SU-DHL-6 (cell line): ENCODE measurements at regions not wholly inside any gene's neighbourhood (a gene's known extent, or its start where the extent isn't known, plus 50 kb on each side); places are given as distances from the start of the nearest gene placed in this dataset.

Experiments used
- H2AFZ ChIP-seq: fragments of 200-600 bp; sonication (generic); 2 replicates; pipeline ENCODE4 v1.6.1; 2014; ENCODE audit warnings: low read depth, mild to moderate bottlenecking, moderate library complexity, mixed read lengths, antibody characterized with exemption, low read length; ENCODE audit not compliant: severe bottlenecking
- H3F3A ChIP-seq: fragments of 200-600 bp; shearing (Covaris generic); 2 replicates; pipeline ENCODE4 v1.6.0; 2016; ENCODE audit warnings: antibody characterized with exemption, mild to moderate bottlenecking; ENCODE audit not compliant: insufficient read depth
- H3K27ac ChIP-seq: fragments of 200-600 bp; sonication (generic); 2 replicates; pipeline ENCODE4 v1.5.1; 2016; ENCODE audit warnings: low read depth, mild to moderate bottlenecking, low read length, moderate library complexity, mixed read lengths
- H3K27me3 ChIP-seq: fragments of 200-600 bp; sonication (generic), shearing (Covaris generic); 2 replicates; pipeline ENCODE4 v1.6.0; 2014; ENCODE audit warnings: mild to moderate bottlenecking, low read length
- H3K36me3 ChIP-seq: fragments of 200-600 bp; sonication (generic); 2 replicates; pipeline ENCODE4 v1.6.1; 2014; ENCODE audit warnings: mild to moderate bottlenecking, low read length, mixed read lengths
- H3K4me2 ChIP-seq: fragments of 300-600, 200-600 bp; shearing (Covaris generic), sonication (generic); 2 replicates; pipeline ENCODE4 v1.6.0; 2014; ENCODE audit warnings: low read length, low read depth, mild to moderate bottlenecking; ENCODE audit not compliant: poor library complexity, severe bottlenecking
- H3K4me3 ChIP-seq: fragments of 200-600 bp; sonication (generic); 2 replicates; pipeline ENCODE4 v1.5.1; 2014; ENCODE audit warnings: antibody characterized with exemption, low read length, mild to moderate bottlenecking, mixed read lengths; ENCODE audit not compliant: insufficient read depth, poor library complexity, severe bottlenecking
- H3K79me2 ChIP-seq: fragments of 200-600 bp; sonication (generic); 2 replicates; pipeline ENCODE4 v1.6.1; 2014; ENCODE audit warnings: mild to moderate bottlenecking, low read length, moderate library complexity; ENCODE audit not compliant: insufficient read depth
- H3K9ac ChIP-seq: fragments of 200-600 bp; sonication (generic); 2 replicates; pipeline ENCODE4 v1.7.0; 2014; ENCODE audit warnings: mild to moderate bottlenecking, low read length
- H3K9me2 ChIP-seq: fragments of 200-600 bp; sonication (generic); replicated peaks from 2 replicates; pipeline ENCODE4 v1.6.1; 2014; ENCODE audit warnings: low read length; ENCODE audit not compliant: insufficient read depth
- H3K9me3 ChIP-seq: fragments of 200-600 bp; sonication (generic); 2 replicates; pipeline ENCODE4 v1.6.1; 2014; ENCODE audit warnings: low read length, mixed read lengths; ENCODE audit not compliant: insufficient read depth
- H4K20me1 ChIP-seq: fragments of 200-600 bp; sonication (generic); 2 replicates; pipeline ENCODE4 v1.6.1; 2014; ENCODE audit warnings: low read depth, mild to moderate bottlenecking, antibody characterized with exemption, low read length, moderate library complexity, mixed read lengths
- EZH2phosphoT487 ChIP-seq: fragments of 200-600 bp; sonication (generic), shearing (Covaris generic); conservative IDR thresholded peaks from 2 replicates; pipeline ENCODE4 v1.6.1; 2018; ENCODE audit warnings: mild to moderate bottlenecking, antibody characterized with exemption, low read length, moderate library complexity, mixed read lengths
- TF ChIP-seq, protein P1 (sequence below): fragments of 200-600 bp; sonication (generic); IDR thresholded peaks from one replicate; pipeline ENCODE4 v1.5.1; 2017; ENCODE audit warnings: antibody characterized with exemption, mild to moderate bottlenecking, low read length, moderate library complexity; ENCODE audit not compliant: insufficient read depth, poor library complexity, severe bottlenecking

DNA sequence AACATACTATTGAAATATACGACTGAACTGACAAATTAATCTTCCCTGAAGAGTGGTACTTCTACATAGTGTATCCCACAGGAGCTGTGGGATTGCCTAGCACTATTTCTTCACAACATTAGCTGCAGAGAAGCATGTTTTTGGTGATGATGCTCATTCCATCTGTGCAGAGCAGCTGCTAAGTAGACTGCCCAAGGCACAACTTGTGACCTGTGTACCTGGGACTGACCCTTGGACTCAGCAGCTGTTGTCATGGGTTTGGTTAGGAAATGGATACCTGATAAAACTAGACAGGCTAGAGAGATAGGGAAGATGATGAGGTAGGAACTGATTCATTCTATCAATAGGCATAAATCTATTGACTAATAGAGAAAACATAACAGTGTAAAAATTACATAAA lies 1204.0 kb downstream of the DSC3 start:
- Histone ChIP-seq H3K4me3 (no peak overlapping the region), H3F3A (no peaks in the 10 kb centered on the region), H3K9me2 (no peaks in the 10 kb centered on the region), H3K27ac (no peak overlapping the region), H3K4me2 (no peak overlapping the region), H3K27me3 (no peaks in the 10 kb centered on the region), H3K9ac (no peak overlapping the region), H3K79me2 (no peaks in the 10 kb centered on the region), H4K20me1 (no peaks in the 10 kb centered on the region), H2AFZ (no peak overlapping the region), H3K9me3 (0 out of 2 replicates have a peak, but pooled peaks cover 4% of the 10 kb centered on the region), H3K36me3 (no peaks in the 10 kb centered on the region)
- no peak for TF ChIP-seq EZH2phosphoT487
- TF ChIP-seq, protein P1, sequence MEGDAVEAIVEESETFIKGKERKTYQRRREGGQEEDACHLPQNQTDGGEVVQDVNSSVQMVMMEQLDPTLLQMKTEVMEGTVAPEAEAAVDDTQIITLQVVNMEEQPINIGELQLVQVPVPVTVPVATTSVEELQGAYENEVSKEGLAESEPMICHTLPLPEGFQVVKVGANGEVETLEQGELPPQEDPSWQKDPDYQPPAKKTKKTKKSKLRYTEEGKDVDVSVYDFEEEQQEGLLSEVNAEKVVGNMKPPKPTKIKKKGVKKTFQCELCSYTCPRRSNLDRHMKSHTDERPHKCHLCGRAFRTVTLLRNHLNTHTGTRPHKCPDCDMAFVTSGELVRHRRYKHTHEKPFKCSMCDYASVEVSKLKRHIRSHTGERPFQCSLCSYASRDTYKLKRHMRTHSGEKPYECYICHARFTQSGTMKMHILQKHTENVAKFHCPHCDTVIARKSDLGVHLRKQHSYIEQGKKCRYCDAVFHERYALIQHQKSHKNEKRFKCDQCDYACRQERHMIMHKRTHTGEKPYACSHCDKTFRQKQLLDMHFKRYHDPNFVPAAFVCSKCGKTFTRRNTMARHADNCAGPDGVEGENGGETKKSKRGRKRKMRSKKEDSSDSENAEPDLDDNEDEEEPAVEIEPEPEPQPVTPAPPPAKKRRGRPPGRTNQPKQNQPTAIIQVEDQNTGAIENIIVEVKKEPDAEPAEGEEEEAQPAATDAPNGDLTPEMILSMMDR, result no peak

GRCh38 chr18:29823671-29824070 lies 1218.9 kb downstream of the DSC3 start:
- Histone ChIP-seq H3K9me3 (no peaks in the 10 kb centered on the region), H3K27me3 (no peaks in the 10 kb centered on the region), H3K4me3 (no peak overlapping the region), H3F3A (no peaks in the 10 kb centered on the region), H3K9me2 (0 out of 2 replicates have a peak, but pooled peaks cover 4% of the 10 kb centered on the region), H2AFZ (no peak overlapping the region), H3K36me3 (no peaks in the 10 kb centered on the region), H4K20me1 (no peaks in the 10 kb centered on the region), H3K9ac (no peak overlapping the region), H3K79me2 (no peaks in the 10 kb centered on the region), H3K27ac (no peak overlapping the region), H3K4me2 (no peak overlapping the region)
- TF ChIP-seq, protein P1, result no peak
- no peak for TF ChIP-seq EZH2phosphoT487

DNA sequence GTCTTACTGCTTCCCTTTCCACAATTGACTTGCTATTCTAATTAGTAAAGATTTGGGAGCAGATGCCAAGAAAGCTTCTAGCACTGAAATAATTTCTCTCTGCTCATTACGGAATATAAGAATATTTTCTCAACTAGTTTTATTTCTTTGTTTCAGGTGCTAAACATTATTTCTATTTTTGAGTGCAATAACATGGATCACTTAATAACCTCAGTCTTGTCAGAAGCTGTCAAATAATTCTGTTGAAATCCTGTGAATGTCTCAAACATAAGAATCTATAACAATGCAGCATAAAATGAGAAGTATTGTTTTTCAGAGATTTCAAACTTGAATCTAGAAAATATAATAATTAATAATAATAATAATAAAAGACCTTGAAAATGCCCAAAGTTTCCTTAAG lies 1221.0 kb downstream of the DSC3 start:
- no peaks in the 10 kb centered on the region for H4K20me1 ChIP-seq
- TF ChIP-seq, protein P1, result no peak
- TF ChIP-seq EZH2phosphoT487, result no peak
- no peak overlapping the region for H3K4me3 ChIP-seq

More for the DNA sequence above, 1221.0 kb downstream of the DSC3 start:
- H3K36me3 ChIP-seq, result no peaks in the 10 kb centered on the region
- H3K9me2 ChIP-seq, result 0 out of 2 replicates have a peak, but pooled peaks cover 4% of the 10 kb centered on the region
- H3K27ac ChIP-seq, result no peak overlapping the region
- no peak overlapping the region for H2AFZ ChIP-seq
- no peak overlapping the region for H3K9ac ChIP-seq
- no peak overlapping the region for H3K4me2 ChIP-seq
- no peaks in the 10 kb centered on the region for H3K79me2 ChIP-seq
- H3K27me3 ChIP-seq, result no peaks in the 10 kb centered on the region
- H3F3A ChIP-seq, result no peaks in the 10 kb centered on the region
- H3K9me3 ChIP-seq, result no peaks in the 10 kb centered on the region
